Neural cell (in vitro differentiated cells): ENCODE measurements at regions not wholly inside any gene's neighbourhood (a gene's known extent, or its start where the extent isn't known, plus 50 kb on each side); places are given as distances from the start of the nearest gene placed in this dataset.
A peak's percentile ranks its signal among the peaks of the same experiment; 100 is the strongest.

ENCODE experiments used
- EP300 ChIP-seq: fragments of 450-650 bp; conservative IDR thresholded peaks from 2 replicates; pipeline ENCODE4 v1.6.1; 2014; ENCODE audit warnings: antibody characterized with exemption, mild to moderate bottlenecking, moderate library complexity; ENCODE audit not compliant: poor library complexity, severe bottlenecking
- EZH2 ChIP-seq: fragments of 200-600, 300-800 bp; shearing (Covaris generic), sonication (generic); IDR thresholded peaks from 2 replicates; pipeline ENCODE4 v1.6.1; 2014; ENCODE audit warnings: antibody characterized with exemption, low read length, borderline replicate concordance, mild to moderate bottlenecking; ENCODE audit not compliant: insufficient read depth, poor library complexity, severe bottlenecking
- MXI1 ChIP-seq: fragments of 450-650 bp; conservative IDR thresholded peaks from 2 replicates; pipeline ENCODE4 v1.6.1; 2014; ENCODE audit warnings: antibody characterized with exemption, mild to moderate bottlenecking; ENCODE audit not compliant: poor library complexity, severe bottlenecking
- POLR2AphosphoS5 ChIP-seq: IDR thresholded peaks from 2 replicates; pipeline ENCODE4 v1.6.1; 2012
- RAD21 ChIP-seq: fragments of 450-650 bp; conservative IDR thresholded peaks from 2 replicates; pipeline ENCODE4 v1.6.1; 2014; ENCODE audit warnings: antibody characterized with exemption, mild to moderate bottlenecking, moderate library complexity
- SMC3 ChIP-seq: fragments of 450-650 bp; conservative IDR thresholded peaks from 2 replicates; pipeline ENCODE4 v1.6.1; 2014; ENCODE audit warnings: antibody characterized with exemption, mild to moderate bottlenecking, moderate library complexity; ENCODE audit not compliant: poor library complexity
- TAF1 ChIP-seq: IDR thresholded peaks from 2 replicates; pipeline ENCODE4 v1.6.1; 2012; ENCODE audit warnings: low read depth
- TF ChIP-seq, protein P1 (sequence below): fragments of 450-650 bp; IDR thresholded peaks from 2 replicates; pipeline ENCODE4 v1.5.1; 2014; ENCODE audit warnings: antibody characterized with exemption, mild to moderate bottlenecking, moderate library complexity; ENCODE audit not compliant: poor library complexity, severe bottlenecking
- TF ChIP-seq, protein P2 (sequence below): IDR thresholded peaks from 2 replicates; pipeline ENCODE4 v1.6.1; 2012; ENCODE audit warnings: borderline replicate concordance

DNA sequence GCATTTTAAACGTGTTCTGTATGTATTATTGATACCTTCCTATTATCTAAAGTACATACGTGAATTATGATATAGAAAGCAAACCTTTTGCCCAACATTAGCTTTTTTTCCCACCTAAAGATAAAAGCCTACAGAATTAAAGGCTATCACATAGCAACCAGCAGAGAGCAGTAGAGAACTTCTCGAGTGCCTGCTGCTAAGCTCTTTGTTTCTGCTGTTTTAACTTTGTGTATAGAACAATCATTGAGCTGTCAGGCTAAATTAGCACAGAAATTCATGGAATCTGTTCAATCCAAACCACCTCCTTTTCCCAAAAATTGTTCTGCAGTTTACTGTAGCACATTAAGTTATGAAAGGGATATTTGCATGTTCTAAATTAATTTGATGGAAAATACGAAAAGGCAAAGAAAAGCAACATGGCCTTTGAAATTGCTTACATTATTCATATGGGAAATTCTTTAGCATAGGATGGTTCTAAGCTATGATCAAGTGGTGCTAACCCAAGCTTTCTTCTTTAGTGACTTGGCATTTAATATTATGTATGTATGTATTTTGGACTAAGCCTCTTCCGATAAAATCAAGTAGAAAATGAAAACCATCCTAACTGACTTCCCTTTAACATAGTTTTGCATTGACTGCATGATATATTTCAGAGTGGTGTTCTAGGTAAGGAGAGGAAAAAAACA is 1288.5 kb downstream of the GATA3 start:
- TF ChIP-seq POLR2AphosphoS5: no peak
- TF ChIP-seq, protein P1, sequence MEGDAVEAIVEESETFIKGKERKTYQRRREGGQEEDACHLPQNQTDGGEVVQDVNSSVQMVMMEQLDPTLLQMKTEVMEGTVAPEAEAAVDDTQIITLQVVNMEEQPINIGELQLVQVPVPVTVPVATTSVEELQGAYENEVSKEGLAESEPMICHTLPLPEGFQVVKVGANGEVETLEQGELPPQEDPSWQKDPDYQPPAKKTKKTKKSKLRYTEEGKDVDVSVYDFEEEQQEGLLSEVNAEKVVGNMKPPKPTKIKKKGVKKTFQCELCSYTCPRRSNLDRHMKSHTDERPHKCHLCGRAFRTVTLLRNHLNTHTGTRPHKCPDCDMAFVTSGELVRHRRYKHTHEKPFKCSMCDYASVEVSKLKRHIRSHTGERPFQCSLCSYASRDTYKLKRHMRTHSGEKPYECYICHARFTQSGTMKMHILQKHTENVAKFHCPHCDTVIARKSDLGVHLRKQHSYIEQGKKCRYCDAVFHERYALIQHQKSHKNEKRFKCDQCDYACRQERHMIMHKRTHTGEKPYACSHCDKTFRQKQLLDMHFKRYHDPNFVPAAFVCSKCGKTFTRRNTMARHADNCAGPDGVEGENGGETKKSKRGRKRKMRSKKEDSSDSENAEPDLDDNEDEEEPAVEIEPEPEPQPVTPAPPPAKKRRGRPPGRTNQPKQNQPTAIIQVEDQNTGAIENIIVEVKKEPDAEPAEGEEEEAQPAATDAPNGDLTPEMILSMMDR: peak; percentile 93
- TF ChIP-seq SMC3: peak; percentile 93
- TF ChIP-seq EP300: peak; percentile 27
- no peak for TF ChIP-seq EZH2
- peak; percentile 94 for TF ChIP-seq RAD21
- TF ChIP-seq, protein P2, sequence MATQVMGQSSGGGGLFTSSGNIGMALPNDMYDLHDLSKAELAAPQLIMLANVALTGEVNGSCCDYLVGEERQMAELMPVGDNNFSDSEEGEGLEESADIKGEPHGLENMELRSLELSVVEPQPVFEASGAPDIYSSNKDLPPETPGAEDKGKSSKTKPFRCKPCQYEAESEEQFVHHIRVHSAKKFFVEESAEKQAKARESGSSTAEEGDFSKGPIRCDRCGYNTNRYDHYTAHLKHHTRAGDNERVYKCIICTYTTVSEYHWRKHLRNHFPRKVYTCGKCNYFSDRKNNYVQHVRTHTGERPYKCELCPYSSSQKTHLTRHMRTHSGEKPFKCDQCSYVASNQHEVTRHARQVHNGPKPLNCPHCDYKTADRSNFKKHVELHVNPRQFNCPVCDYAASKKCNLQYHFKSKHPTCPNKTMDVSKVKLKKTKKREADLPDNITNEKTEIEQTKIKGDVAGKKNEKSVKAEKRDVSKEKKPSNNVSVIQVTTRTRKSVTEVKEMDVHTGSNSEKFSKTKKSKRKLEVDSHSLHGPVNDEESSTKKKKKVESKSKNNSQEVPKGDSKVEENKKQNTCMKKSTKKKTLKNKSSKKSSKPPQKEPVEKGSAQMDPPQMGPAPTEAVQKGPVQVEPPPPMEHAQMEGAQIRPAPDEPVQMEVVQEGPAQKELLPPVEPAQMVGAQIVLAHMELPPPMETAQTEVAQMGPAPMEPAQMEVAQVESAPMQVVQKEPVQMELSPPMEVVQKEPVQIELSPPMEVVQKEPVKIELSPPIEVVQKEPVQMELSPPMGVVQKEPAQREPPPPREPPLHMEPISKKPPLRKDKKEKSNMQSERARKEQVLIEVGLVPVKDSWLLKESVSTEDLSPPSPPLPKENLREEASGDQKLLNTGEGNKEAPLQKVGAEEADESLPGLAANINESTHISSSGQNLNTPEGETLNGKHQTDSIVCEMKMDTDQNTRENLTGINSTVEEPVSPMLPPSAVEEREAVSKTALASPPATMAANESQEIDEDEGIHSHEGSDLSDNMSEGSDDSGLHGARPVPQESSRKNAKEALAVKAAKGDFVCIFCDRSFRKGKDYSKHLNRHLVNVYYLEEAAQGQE: no peak
- no peak for TF ChIP-seq MXI1
- no peak for TF ChIP-seq TAF1
